GM12875 (cell line): ENCODE measurements at regions not wholly inside any gene's neighbourhood (a gene's known extent, or its start where the extent isn't known, plus 50 kb on each side); places are given as distances from the start of the nearest gene placed in this dataset.

Source experiments
- H3K4me3 ChIP-seq: one replicate; pipeline ENCODE4 v1.5.1; 2011; ENCODE audit warnings: low read depth, low read length, control low read depth
- CTCF ChIP-seq: IDR thresholded peaks from 2 replicates; pipeline ENCODE4 v1.5.1; 2011; ENCODE audit warnings: low read depth, mild to moderate bottlenecking, control low read depth, inconsistent platforms, low read length, moderate library complexity, borderline replicate concordance; ENCODE audit not compliant: insufficient read depth

- TF ChIP-seq CTCF = no peak
- H3K4me3 ChIP-seq = no peak overlapping the region
Measured at GRCh38 chr12:24533716-24534352, 415.1 kb downstream of the BCAT1 start.

- TF ChIP-seq CTCF = no peak
- H3K4me3 ChIP-seq = no peak overlapping the region
Measured at GRCh38 chr12:24530689-24531088, 418.2 kb downstream of the BCAT1 start.

- no peak for TF ChIP-seq CTCF
- no peak overlapping the region for H3K4me3 ChIP-seq
Measured at GRCh38 chr12:24527102-24527501, 421.8 kb downstream of the BCAT1 start.

- TF ChIP-seq CTCF = no peak
- H3K4me3 ChIP-seq = no peak overlapping the region
Measured at GRCh38 chr12:24522736-24523135, 426.2 kb downstream of the BCAT1 start.

GRCh38 chr12:24519759-24520158 is 429.1 kb downstream of the BCAT1 start:
- H3K4me3 ChIP-seq = no peak overlapping the region
- no peak for TF ChIP-seq CTCF

GRCh38 chr12:24517000-24517399 is 431.9 kb downstream of the BCAT1 start:
- no peak overlapping the region for H3K4me3 ChIP-seq
- no peak for TF ChIP-seq CTCF

- H3K4me3 ChIP-seq = no peak overlapping the region
- no peak for TF ChIP-seq CTCF
Measured at GRCh38 chr12:24510581-24511125, 438.2 kb downstream of the BCAT1 start.
